ENCODE measurements at regions not wholly inside any gene's neighbourhood (a gene's known extent, or its start where the extent isn't known, plus 50 kb on each side); places are given as distances from the start of the nearest gene placed in this dataset.

DNA sequence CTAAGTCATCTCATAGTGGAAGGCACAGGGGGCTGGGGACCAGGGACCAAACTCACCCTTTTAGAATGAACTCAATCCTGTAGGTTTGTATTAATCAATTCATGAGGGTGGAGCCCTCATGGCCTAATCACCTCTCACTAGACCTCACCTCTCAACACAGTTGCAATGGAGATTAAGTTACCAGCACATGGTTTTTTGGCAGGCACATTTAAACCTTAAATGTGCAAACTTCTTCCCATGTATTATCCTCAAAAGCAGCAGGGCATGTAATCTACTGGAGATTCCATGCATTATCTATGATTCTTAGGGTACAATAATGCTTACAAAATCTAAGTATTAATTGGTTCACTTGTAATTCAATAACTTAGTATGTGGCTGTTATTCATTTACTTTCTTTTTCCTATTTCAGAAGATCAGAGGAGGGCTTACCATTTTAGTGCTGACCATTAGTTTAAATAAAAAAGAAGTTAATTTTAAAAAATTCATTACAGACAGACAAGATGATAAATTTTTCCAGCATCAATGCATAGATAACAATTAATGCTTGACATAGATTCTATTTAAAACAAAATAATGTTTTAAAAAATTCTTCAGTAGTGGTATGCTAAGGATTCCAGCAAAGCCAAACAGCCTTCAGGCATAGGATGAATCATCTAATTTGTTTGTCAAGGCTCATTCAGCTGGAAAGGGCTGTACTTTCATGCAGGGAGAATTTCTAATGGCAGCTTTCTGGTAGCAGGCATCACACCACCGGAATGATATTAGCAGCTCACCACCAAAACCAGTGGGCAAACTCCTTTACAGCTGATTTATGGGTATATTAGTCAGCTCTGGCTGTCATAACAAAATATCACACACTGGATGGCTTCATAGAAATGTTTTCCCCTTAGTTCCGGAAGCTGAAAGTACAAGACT lies 124.6 kb upstream of the ZNF648 start:
- TF ChIP-seq, protein P1, sequence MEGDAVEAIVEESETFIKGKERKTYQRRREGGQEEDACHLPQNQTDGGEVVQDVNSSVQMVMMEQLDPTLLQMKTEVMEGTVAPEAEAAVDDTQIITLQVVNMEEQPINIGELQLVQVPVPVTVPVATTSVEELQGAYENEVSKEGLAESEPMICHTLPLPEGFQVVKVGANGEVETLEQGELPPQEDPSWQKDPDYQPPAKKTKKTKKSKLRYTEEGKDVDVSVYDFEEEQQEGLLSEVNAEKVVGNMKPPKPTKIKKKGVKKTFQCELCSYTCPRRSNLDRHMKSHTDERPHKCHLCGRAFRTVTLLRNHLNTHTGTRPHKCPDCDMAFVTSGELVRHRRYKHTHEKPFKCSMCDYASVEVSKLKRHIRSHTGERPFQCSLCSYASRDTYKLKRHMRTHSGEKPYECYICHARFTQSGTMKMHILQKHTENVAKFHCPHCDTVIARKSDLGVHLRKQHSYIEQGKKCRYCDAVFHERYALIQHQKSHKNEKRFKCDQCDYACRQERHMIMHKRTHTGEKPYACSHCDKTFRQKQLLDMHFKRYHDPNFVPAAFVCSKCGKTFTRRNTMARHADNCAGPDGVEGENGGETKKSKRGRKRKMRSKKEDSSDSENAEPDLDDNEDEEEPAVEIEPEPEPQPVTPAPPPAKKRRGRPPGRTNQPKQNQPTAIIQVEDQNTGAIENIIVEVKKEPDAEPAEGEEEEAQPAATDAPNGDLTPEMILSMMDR (conservative IDR thresholded peaks at IDR 0.05; ENCODE audit: low read depth, low read length): no peak
- peak; percentile 86 for DNase-seq (ENCODE audit: low read depth)
- H3K4me3 ChIP-seq (ENCODE audit: low read length): no peak overlapping the region

DNA sequence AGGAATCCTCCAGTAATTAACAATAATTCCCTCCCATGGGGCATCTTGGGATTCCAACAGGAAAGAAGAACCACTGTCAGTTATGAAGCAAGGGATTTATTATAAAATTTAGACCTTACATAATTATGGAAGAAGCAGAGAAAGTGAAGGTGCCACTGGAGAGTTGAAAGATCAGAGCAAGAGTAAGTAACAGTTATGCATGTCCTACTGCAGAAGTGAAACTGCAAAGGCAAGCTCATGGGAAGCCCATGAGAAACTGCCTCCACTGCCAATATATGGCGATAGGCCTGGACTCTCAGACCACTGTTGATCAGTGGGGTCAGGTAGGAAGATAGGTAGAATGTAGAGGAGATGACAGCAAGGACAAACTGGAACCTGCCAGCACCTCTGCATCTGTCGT lies 123.6 kb upstream of the ZNF648 start:
- no peak for DNase-seq (ENCODE audit: low read depth)
- no peak overlapping the region for H3K4me3 ChIP-seq (ENCODE audit: low read length)
- TF ChIP-seq, protein P1 (conservative IDR thresholded peaks at IDR 0.05; ENCODE audit: low read depth, low read length): no peak

DNA sequence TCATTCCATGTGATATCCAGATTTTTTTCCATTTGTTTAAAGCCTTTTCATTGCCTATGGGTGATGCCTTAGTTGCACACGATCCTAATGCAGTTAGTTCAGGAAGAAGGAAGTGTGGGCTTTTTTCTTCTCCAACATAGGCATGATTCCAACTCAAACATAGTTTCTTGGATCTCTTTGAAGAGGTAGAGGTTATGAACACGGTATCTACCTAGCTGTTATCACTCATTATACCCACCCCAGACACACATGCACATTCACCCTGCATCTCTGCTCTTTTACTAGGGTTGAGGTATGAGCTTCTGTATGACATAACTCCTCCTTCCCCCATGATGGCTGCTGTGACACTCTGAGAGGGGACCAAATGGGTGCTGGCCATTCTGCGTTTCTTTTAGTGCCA lies 122.1 kb upstream of the ZNF648 start:
- TF ChIP-seq, protein P1 (conservative IDR thresholded peaks at IDR 0.05; ENCODE audit: low read depth, low read length): no peak
- H3K4me3 ChIP-seq (ENCODE audit: low read length): no peak overlapping the region
- no peak for DNase-seq (ENCODE audit: low read depth)

DNA sequence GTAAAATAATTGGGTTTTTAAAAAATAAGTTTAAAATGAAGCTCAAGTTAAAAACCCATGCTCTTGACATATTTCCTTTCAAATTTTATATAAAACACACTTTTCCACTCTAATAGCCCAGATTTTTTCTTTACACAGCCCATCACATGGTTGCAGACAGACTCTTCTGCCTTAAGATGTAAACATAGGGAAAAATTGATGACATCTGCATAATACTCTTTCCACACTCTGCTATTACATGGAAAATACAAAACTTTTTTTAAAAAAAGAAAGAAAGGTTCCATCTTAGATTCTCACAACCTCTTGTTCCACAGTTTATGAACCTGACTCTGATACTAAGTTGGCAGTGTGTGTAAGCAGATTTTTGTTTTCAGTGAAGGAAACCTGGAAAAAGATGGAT lies 120.8 kb upstream of the ZNF648 start:
- H3K4me3 ChIP-seq (ENCODE audit: low read length): no peak overlapping the region
- TF ChIP-seq, protein P1 (conservative IDR thresholded peaks at IDR 0.05; ENCODE audit: low read depth, low read length): no peak
- no peak for DNase-seq (ENCODE audit: low read depth)

DNA sequence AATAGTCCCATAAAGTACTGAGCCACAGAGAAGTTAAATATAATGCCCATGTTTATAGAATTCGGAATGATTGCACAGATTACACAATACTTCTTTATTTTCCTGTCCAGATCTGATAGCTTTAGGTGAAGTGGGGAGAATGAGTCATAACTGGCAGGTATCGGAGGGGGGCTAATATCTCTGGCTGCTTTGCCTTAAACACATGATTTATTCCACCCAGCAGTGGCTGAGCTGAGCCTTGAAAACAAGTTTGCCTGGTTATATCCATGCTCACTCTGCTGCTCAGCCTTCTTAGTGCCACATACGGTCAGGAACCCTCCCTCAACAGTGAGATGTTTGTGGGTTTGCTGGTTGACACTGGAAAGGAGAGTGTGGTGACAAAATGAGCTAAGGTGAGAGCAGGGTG lies 119.7 kb upstream of the ZNF648 start:
- no peak for DNase-seq (ENCODE audit: low read depth)
- TF ChIP-seq, protein P1 (conservative IDR thresholded peaks at IDR 0.05; ENCODE audit: low read depth, low read length): no peak
- H3K4me3 ChIP-seq (ENCODE audit: low read length): no peak overlapping the region

DNA sequence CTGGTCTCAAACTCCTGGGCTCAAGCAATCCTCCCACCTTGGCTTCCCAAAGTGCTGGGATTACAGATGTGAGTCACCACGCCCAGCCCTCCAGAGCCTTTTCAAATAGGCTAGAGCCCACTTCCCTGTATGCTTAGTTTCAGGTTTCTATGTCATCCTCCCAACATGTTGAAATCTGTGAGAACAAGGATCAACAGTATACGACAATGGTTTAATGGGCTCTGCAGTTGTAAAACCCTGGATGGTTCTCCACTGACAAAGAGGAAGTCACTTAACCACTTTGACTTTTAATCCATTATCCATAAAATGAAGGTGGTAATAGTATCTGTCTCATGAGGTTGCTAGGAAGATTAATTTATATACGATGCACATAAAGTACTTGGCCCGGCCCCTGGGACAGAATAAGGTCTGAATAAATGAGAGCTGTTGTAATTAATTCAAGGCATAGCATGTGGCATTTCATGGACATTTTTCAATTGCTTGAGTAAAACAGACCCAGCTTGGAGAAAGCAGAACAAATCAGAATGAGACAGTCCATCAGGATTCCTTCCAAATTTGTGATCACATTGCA lies 113.9 kb upstream of the ZNF648 start:
- DNase-seq (ENCODE audit: low read depth): no peak
- TF ChIP-seq, protein P1 (conservative IDR thresholded peaks at IDR 0.05; ENCODE audit: low read depth, low read length): no peak

DNA sequence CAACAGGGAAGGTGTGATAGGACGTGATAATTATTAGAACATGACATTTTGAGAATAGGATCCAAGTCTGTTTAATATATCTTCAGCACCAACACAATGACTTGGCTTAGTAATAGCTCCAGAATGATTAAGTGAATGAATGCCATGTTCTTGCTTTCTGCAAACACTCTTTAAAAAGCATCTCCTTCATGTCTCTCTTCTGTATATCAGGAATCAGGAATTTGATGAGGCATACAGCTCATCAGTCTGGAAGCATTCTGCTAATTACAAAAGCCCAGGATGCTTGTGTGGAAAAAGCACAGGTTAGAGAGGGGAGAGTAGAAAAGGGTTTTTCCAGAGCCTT lies 113.0 kb upstream of the ZNF648 start:
- TF ChIP-seq, protein P1 (conservative IDR thresholded peaks at IDR 0.05; ENCODE audit: low read depth, low read length): no peak
- no peak overlapping the region for H3K4me3 ChIP-seq (ENCODE audit: low read length)
- no peak for DNase-seq (ENCODE audit: low read depth)

More for the DNA sequence above, 113.9 kb upstream of the ZNF648 start:
- no peak overlapping the region for H3K4me3 ChIP-seq (ENCODE audit: low read length)
